Endothelial cell of umbilical vein (primary cell): ENCODE measurements at regions not wholly inside any gene's neighbourhood (a gene's known extent, or its start where the extent isn't known, plus 50 kb on each side); places are given as distances from the start of the nearest gene placed in this dataset.

ENCODE experiments used
- BruUV-seq: library from RNA; stranded (reverse); fragments of 400-500 nt; replicated peaks from 2 replicates; lab custom pipeline; 2021; lab: Mats Ljungman, UMichigan
- CTCF ChIA-PET: fragments of 300-600, 350-600 bp; sonication (Branson Sonifier 250); formaldehyde crosslinking; loops from one replicate; lab custom pipeline; 2021; ENCODE audit warnings: antibody characterized with exemption, inconsistent platforms; lab: Charles Lee
- POLR2A ChIA-PET: fragments of 300-600, 350-600 bp; sonication (Branson Sonifier 250); formaldehyde crosslinking; loops from one replicate; lab custom pipeline; 2021; ENCODE audit warnings: antibody characterized with exemption, inconsistent platforms; lab: Charles Lee
- DNase-seq: peaks from one replicate; pipeline ENCODE4 v3.0.0-alpha.2; 2011; ENCODE audit warnings: low read depth, low spot score
- FAIRE-seq: peaks from 2 replicates; lab custom pipeline; 2011; peaks lifted over from hg19 to GRCh38; lab: Jason Lieb, UNC
- H2AFZ ChIP-seq: 2 replicates; pipeline ENCODE4 v1.6.0; 2012; ENCODE audit warnings: low read depth, low read length, control low read depth, inconsistent platforms
- H3K27ac ChIP-seq: 2 replicates; pipeline ENCODE4 v1.5.1; 2011; ENCODE audit warnings: low read depth, mild to moderate bottlenecking, control low read depth, low read length, moderate library complexity; ENCODE audit not compliant: insufficient read depth
- H3K27me3 ChIP-seq, 2 experiments: 2 replicates each; pipeline versions ENCODE4 v1.6.0 to v1.6.1; 2011; ENCODE audit warnings: low read length in 2 of 2, mixed read lengths in 1 of 2; ENCODE audit not compliant: control insufficient read depth in 2 of 2, insufficient read depth in 2 of 2
- H3K36me3 ChIP-seq, 2 experiments: 2 replicates in 1 of 2; 3 replicates in 1 of 2; pipeline ENCODE4 v1.5.1; 2011; ENCODE audit warnings: low read length in 2 of 2, mild to moderate bottlenecking in 1 of 2, moderate library complexity in 1 of 2; ENCODE audit not compliant: control insufficient read depth in 2 of 2, insufficient read depth in 2 of 2; ENCODE audit errors: extremely low read depth in 1 of 2
- H3K4me1 ChIP-seq: 3 replicates; pipeline ENCODE4 v1.5.1; 2011; ENCODE audit warnings: mild to moderate bottlenecking, low read length; ENCODE audit not compliant: control insufficient read depth, insufficient read depth; ENCODE audit errors: extremely low read depth
- H3K4me2 ChIP-seq: 2 replicates; pipeline ENCODE4 v1.6.1; 2011; ENCODE audit warnings: low read length, control low read depth, mixed read lengths; ENCODE audit not compliant: insufficient read depth
- H3K4me3 ChIP-seq, 3 experiments: fragments of 200-600 bp in 1 of 3; sonication (generic), shearing (Covaris generic) in 1 of 3; replicated peaks in 1 of 3; 2 replicates each; pipeline ENCODE4 v1.5.1; 2011 to 2016; ENCODE audit warnings: control low read depth in 3 of 3, low read length in 3 of 3, mild to moderate bottlenecking in 2 of 3, inconsistent platforms in 1 of 3, low read depth in 1 of 3, moderate library complexity in 1 of 3; ENCODE audit not compliant: insufficient read depth in 1 of 3
- H3K79me2 ChIP-seq: 2 replicates; pipeline ENCODE4 v1.6.0; 2012; ENCODE audit warnings: low read length, inconsistent platforms; ENCODE audit not compliant: control insufficient read depth, insufficient read depth
- H3K9ac ChIP-seq: replicated peaks from 2 replicates; pipeline ENCODE3; 2011; ENCODE audit warnings: low read length, control low read depth; ENCODE audit not compliant: insufficient read depth; ENCODE audit errors: extremely low read depth
- H3K9me1 ChIP-seq: replicated peaks from 3 replicates; pipeline ENCODE4 v1.6.0; 2011; ENCODE audit warnings: mild to moderate bottlenecking, low read length; ENCODE audit not compliant: control insufficient read depth, insufficient read depth; ENCODE audit errors: extremely low read depth
- H3K9me3 ChIP-seq: replicated peaks from 2 replicates; pipeline ENCODE4 v1.5.1; 2012; ENCODE audit warnings: low read length, inconsistent platforms; ENCODE audit not compliant: control insufficient read depth, insufficient read depth
- H4K20me1 ChIP-seq: replicated peaks from 2 replicates; pipeline ENCODE3; 2011; ENCODE audit warnings: mild to moderate bottlenecking, low read length; ENCODE audit not compliant: control insufficient read depth, insufficient read depth; ENCODE audit errors: extremely low read depth
- EZH2 ChIP-seq: IDR thresholded peaks from 2 replicates; pipeline ENCODE4 v1.6.1; 2012; ENCODE audit warnings: borderline replicate concordance, low read depth, mild to moderate bottlenecking, moderate library complexity, low read length, inconsistent platforms; ENCODE audit not compliant: severe bottlenecking
- FOS ChIP-seq: IDR thresholded peaks from 2 replicates; pipeline ENCODE4 v1.6.1; 2011; ENCODE audit warnings: mild to moderate bottlenecking, low read length, moderate library complexity, borderline replicate concordance; ENCODE audit not compliant: insufficient read depth
- GATA2 ChIP-seq: IDR thresholded peaks from 2 replicates; pipeline ENCODE4 v1.7.0; 2011; ENCODE audit warnings: low read depth, mild to moderate bottlenecking, moderate library complexity, mixed read lengths, low read length; ENCODE audit not compliant: insufficient read length, insufficient read depth
- JUN ChIP-seq: IDR thresholded peaks from 2 replicates; pipeline ENCODE4 v1.6.1; 2011; ENCODE audit warnings: borderline replicate concordance, low read depth; ENCODE audit not compliant: insufficient read length, insufficient read depth
- MYC ChIP-seq: IDR thresholded peaks from one replicate; pipeline ENCODE4 v1.6.1; 2011; ENCODE audit warnings: mild to moderate bottlenecking, low read depth, low read length
- POLR2A ChIP-seq: IDR thresholded peaks from 2 replicates; pipeline ENCODE4 v1.6.1; 2012; ENCODE audit warnings: low read depth, mild to moderate bottlenecking, control low read depth, low read length
- POLR2AphosphoS5 ChIP-seq: IDR thresholded peaks from 2 replicates; pipeline ENCODE4 v1.6.1; 2012; ENCODE audit warnings: low read depth, mild to moderate bottlenecking, control low read depth, low read length, moderate library complexity; ENCODE audit not compliant: insufficient read depth
- dilution Hi-C: fragments of 300-500 bp; cut with MboI; formaldehyde crosslinking; loops from one replicate; pipeline ENCODE4 v1.15.0; 2019; ENCODE audit warnings: low sequenced_read_pairs; ENCODE audit not compliant: extremely low pct_ligation_motif_present
- intact Hi-C: fragments of 100-400 bp; cut with micrococcal nuclease; formaldehyde crosslinking; loops from one replicate; pipeline ENCODE4 v1.10.0; 2022
- TF ChIP-seq, protein P1 (sequence below): IDR thresholded peaks from 2 replicates; pipeline ENCODE4 v1.6.1; 2011; ENCODE audit not compliant: insufficient read depth, insufficient read length
- TF ChIP-seq, protein P2 (sequence below), 2 donors: IDR thresholded peaks; 1 replicate in 1 of 2; 2 replicates in 1 of 2; pipeline ENCODE4 v1.5.1; 2011; ENCODE audit warnings: low read length in 2 of 2, mild to moderate bottlenecking in 2 of 2, moderate library complexity in 2 of 2, control low read depth in 1 of 2, inconsistent platforms in 1 of 2, low read depth in 1 of 2; ENCODE audit not compliant: insufficient read depth in 1 of 2; ENCODE audit errors: extremely low read depth in 1 of 2

DNA sequence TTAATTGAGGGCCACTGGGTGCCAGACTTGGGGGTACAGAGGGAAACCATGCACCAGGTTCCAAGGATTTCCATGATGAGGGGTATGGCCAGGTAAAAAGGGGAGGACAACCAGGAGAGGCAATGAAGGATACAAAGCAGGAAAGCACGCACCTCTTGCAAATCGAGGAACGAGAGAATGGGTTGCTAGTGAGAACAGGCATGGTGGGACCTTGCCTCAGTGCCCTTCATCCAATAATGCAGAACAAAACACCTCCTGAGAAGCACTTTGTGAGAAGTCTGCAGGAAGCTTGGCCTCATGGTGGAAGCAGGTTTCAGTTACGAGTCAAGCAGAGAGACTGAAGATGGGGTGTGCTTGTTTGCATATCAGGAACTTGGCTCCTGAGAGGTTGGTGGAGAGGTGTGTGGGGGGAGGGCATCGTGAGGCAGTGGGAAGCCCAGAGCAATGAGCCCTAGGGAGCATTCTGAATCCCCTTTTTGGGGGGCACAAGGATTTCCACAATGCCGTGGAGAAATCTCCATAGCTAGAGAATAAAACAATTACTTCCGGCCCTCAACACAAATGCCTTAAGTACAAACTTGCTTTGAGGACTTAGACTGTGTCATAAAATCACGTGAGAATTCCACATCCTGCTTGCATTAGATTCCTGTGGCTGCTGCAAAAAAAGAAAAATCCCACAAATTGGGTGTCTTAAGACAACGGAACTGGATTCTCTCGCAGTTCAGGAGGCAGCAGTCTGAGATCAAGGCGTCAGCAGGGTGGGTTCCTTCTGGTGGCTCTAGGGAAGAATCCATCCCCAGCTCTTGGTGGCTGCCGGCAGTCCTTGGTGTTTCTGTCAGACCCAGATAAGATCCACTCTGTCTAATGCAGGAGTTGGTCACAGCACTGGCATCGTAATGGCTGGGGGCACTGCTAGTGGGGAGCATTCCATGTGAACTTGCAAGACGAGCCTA, 54.9 kb upstream of the BACE2 start:
- H4K20me1 ChIP-seq = no peaks in the 10 kb centered on the region
- TF ChIP-seq POLR2AphosphoS5 (no peak), POLR2A (no peak), FOS (no peak), MYC (no peak), GATA2 (no peak), EZH2 (no peak), JUN (no peak)
- TF ChIP-seq, protein P1, sequence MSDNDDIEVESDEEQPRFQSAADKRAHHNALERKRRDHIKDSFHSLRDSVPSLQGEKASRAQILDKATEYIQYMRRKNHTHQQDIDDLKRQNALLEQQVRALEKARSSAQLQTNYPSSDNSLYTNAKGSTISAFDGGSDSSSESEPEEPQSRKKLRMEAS = no peak
- TF ChIP-seq, protein P2, sequence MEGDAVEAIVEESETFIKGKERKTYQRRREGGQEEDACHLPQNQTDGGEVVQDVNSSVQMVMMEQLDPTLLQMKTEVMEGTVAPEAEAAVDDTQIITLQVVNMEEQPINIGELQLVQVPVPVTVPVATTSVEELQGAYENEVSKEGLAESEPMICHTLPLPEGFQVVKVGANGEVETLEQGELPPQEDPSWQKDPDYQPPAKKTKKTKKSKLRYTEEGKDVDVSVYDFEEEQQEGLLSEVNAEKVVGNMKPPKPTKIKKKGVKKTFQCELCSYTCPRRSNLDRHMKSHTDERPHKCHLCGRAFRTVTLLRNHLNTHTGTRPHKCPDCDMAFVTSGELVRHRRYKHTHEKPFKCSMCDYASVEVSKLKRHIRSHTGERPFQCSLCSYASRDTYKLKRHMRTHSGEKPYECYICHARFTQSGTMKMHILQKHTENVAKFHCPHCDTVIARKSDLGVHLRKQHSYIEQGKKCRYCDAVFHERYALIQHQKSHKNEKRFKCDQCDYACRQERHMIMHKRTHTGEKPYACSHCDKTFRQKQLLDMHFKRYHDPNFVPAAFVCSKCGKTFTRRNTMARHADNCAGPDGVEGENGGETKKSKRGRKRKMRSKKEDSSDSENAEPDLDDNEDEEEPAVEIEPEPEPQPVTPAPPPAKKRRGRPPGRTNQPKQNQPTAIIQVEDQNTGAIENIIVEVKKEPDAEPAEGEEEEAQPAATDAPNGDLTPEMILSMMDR (IDR thresholded peaks at IDR 0.05; ENCODE audit: extremely low read depth in 1 of 2, insufficient read depth in 1 of 2, low read depth in 1 of 2, low read length in 2 of 2) = no peak
- BruUV-seq = no TSS peak
- no peak overlapping the region for H3K4me2 ChIP-seq
- no peak for DNase-seq
- H3K4me1 ChIP-seq = no peaks in the 10 kb centered on the region
- POLR2A ChIA-PET = no interaction called here
- H3K79me2 ChIP-seq = no peaks in the 10 kb centered on the region
- no peak overlapping the region for H2AFZ ChIP-seq
- H3K27me3 ChIP-seq = no peaks in the 10 kb centered on the region
- FAIRE-seq = no peak
- H3K27ac ChIP-seq = no peak overlapping the region
- CTCF ChIA-PET = interaction anchor here (1.4 kb wide), 1 partner anchor 9 kb away, joined by 3 read pairs; no protein-coding TSS in a partner anchor
- H3K4me3 ChIP-seq = no peak overlapping the region
- H3K9me3 ChIP-seq = no peaks in the 10 kb centered on the region
- H3K9ac ChIP-seq = no peak overlapping the region
- H3K9me1 ChIP-seq = no peaks in the 10 kb centered on the region
- H3K36me3 ChIP-seq = no peaks in the 10 kb centered on the region
- dilution Hi-C loops (no loop called here), intact Hi-C loops (no loop called here)
